SKM-1 (cell line): ENCODE measurements at regions not wholly inside any gene's neighbourhood (a gene's known extent, or its start where the extent isn't known, plus 50 kb on each side); places are given as distances from the start of the nearest gene placed in this dataset.
"Not testable (repeated sequence)": the region's sequence is repeated elsewhere in the genome, so short reads cannot be mapped to it uniquely, and the experiment has no call there.

Experiments used
- DNase-seq: peaks from one replicate; lab custom pipeline; 2025; ENCODE audit not compliant: unreplicated experiment; lab: John Stamatoyannopoulos, UW

DNA sequence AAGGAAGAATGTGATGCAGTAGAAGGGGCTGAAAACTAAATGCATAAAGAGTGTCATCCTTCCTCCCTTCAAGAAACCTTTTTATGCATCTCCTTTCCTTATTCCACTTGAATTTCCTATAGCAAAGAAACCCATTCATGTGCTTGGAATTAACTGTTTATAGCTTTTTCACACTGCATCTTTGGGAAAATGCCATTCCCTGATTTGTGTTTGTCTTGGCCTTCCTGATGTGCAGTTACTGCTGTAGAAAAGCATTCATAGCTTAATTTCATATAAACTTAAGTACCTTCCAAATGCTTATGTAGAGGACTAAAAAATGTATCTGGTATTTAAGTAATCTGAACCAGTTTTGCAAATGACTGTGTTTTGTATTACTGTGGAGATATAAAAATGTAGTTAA lies 61.8 kb downstream of the SDR9C7 start:
- no peak for DNase-seq

DNA sequence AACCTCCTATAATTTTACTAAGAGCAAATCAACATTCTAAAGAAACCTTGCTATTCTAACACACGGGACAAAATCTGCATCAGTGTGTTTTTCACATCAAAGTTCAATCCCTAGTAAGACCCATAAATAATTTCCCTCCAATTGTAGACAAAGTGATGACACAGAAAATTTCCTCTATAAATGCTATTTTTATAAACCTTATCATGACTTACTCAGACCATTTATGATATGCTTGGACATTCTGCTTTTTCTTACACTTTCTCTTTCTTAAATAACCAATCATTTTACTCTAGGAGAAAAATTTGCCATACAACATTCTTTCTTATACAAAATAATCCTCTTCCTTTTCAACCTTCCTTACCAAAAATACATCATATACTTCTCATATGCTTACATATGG lies 67.0 kb downstream of the SDR9C7 start:
- DNase-seq: no peak

DNA sequence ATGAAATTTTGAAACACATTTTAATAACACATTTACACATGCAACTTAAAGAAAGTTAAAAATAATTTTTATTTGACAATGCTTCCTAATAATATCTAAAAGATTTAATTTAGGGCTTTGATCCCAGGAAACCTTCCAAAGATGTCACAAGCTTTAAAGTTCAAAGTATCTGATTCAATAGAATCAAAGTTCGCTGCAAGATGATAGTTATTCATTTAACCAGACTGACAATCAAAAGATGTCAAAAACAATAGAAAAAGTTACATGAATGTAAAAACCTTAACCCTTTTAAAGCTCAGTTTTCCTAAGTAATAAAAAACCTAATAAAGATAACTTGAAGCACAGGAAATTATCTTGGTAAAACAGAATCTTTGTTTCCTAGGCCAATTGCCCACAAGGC lies 67.7 kb downstream of the SDR9C7 start:
- DNase-seq: no peak

DNA sequence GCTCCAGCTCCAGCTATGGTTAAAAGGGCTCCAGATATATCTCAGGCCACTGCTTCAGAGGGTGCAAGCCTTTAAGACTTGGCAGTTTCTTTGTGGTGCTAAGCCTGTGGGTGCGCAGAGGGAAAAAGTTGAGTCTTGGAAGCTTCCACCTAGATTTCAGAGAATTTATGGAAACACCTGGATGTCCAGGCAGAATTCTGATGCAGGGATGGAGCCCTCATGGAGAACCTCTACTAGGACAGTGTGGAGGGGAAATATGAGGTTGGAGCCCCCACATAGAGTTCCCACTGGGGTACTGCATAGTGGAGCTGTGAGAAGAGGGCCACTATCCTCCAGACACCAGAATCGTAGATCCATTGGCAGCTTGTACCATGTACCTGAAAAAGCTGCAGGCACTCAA lies 69.9 kb downstream of the SDR9C7 start:
- no peak for DNase-seq

DNA sequence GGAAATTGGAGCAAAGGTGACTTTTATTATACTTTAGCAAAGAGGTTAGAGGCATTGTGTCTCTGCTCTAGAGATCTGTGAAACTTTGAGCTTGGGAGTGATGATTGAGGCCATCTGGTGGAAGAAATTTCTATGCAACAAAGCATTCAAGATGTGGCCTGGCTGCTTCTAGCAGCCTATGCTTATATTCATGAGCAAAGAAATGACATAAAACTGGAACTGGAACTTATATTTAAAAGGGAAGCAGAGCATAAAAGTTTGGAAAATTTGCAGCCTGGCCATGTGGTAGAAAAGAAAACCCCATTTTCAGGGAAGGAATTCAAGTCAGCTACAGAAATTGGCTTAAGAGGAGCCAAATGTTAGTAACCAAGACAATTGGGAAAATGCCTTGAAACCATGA lies 70.4 kb downstream of the SDR9C7 start:
- no peak for DNase-seq

DNA sequence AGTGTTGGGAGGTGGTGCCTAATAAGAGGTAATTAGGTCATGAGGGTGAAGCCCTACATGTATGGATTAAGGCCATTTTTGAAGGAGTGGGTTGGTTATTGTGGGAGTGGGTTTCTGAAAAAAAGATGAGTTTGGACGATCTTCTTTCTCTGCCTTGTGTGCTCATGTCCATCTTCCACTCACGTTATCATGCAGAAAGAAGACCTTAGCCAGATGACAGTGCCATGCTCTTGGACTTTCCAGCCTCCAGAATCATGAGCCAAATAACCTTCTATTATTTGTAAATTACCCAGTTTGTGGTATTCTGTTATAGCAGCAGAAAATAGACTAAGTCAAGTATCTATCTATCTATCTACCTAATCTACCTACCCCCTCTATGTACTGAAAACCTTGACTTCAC lies 71.9 kb downstream of the SDR9C7 start:
- DNase-seq: no peak

DNA sequence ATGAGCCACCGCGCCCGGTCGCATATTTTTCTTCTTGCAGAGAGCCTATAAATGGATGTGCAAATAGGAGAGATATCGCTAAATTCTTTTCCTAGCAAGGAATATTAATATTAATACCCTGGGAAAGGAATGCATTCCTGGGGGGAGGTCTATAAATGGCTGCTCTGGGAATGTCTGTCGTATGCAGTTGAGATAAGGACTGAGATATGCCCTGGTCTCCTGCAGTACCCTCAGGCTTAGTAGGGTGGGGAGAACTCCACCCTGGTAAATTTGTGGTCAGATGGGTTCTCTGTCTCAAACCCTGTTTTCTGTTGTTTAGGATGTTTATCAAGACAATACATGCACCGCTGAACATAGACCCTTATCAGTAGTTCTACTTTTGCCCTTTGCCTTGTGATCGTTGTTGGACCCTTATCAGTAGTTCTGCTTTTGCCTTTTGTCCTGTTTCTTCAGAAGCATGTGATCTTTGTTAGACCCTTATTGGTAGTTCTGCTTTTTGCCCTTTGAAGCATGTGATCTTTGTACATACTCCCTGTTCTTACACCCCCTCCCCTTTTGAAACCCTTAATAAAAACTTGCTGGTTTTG lies 80.7 kb downstream of the SDR9C7 start:
- DNase-seq: not testable (repeated sequence)

DNA sequence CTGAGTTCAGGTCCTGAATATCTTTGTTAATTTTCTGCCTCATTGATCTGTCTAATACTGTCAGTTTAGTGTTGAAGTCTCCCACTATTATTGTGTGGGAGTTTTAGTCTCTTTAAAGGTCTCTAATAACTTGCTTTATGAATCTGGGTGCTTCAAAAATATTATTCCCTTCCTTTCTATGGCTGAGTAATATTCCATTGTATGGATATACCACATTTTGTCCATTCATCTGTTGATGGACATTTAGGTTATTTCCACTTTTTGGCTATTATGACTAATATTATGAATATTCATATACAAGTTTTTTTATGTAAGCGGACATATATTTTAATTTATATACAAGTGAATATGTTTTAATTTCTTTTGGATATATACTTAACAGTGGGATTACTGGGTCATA lies 82.7 kb downstream of the SDR9C7 start:
- no peak for DNase-seq

DNA sequence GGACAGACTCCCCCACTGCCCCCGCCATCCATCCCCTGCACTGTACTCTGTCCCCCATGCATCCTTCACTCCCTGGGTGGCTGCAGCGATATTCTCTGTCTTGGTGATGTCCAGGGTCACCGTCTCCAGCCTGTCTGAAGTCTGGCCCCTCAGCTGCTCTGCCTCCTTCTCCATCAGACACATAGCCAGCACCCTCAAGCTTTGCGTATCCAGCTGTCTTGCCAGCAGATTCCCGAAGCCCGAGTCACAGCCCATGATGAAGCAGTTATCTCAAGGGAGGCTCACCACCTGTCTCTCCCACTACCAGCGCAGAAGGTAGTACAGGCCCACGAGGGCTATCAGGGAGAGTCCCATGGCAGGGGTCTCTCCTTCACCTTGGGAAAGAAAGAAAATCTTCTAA lies 77.8 kb downstream of the HSD17B6 start:
- DNase-seq: no peak

DNA sequence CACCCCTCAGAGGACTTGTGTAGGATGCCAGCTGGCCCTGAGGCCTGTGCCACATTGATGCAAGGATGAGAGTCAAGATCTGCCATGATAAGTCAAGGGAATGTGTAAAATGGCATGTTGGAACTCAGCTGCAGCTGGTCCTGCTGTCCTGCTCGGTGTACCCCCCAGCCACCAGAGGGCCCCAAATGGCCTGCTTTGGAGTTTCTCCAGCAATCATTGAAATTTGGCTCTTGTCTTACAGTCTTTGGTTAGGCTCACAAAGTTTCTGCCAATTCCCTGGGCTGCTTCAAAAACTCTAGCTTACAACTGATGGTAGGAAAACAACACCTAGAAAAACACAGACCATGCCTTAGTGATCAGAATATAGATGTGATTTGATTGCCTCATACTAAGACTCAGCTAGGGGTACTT lies 76.8 kb downstream of the HSD17B6 start:
- DNase-seq: peak; percentile 0

DNA sequence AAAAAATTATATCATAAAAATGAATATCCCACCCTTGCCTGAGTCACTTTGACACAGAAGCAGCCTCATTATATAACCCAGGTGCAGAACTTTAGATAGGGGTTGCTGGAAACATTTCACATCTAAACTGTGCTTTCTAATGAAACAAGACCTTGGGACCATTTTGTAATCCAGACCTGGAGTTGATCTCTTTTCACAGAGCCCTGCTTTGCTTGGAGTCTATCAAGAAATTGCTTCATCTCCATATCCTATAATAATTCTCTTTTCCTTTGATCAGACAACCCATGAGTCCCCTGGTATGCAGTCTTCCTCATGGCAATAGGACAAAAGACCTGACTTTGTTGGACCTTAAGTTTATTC lies 76.3 kb downstream of the HSD17B6 start:
- DNase-seq: no peak

DNA sequence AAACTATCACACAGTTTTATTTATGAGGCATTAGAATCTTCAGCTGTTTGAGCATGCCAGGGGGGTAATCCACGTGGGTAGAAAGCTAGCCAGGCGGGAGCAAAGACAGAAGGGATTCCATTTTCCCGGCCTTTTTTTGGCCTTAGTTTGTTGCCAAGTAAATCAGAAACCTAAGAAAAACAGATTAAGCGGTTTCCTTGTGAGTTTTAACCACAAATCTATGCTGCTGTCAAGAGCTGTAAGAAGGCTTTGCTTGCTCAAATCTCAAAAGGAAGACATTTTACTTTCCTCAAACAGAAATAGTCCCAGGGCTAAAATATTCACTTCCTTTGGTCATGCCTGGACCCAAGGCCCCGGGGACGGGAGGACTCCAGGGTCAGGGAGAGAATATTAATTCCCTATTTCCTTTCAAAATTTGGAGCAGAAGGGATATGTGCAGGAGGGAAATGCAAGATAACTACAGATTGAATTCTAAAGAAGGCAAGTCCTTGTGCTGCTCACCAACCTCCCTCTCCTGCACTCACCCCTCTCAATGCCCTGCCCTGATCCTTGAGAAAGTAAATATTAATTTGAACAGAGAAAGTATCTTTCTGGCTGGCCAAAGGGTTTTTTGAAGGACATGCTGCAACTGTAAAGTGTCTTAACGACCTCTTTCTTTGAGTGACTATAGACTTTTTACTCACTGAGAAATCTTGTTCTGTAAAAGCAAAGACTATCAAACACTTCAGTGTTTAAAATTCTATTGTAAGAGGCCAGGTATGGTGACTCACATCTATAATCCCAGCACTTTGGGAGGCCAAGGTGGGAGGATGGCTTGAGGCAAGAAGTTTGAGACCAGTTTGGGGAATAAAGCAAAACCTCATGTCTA lies 75.7 kb downstream of the HSD17B6 start:
- no peak for DNase-seq
